Activated CD4-positive, alpha-beta T cell treated with anti-CD3 and anti-CD28 coated beads, Interleukin-2, amount 10 ng/mL, durations not matched to agents 24 days and 14 days (primary cell): ENCODE measurements at regions not wholly inside any gene's neighbourhood (a gene's known extent, or its start where the extent isn't known, plus 50 kb on each side); places are given as distances from the start of the nearest gene placed in this dataset.

Experiments
- DNase-seq: peaks from one replicate; pipeline ENCODE4 v3.0.0; 2022
- H3K27ac Mint-ChIP-seq: one replicate; pipeline ENCODE4 v1.8.0; 2022; ENCODE audit warnings: mild to moderate bottlenecking, mixed read lengths
- H3K27me3 Mint-ChIP-seq: one replicate; pipeline ENCODE4 v1.8.0; 2022; ENCODE audit warnings: mixed read lengths
- H3K36me3 Mint-ChIP-seq: one replicate; pipeline ENCODE4 v1.8.0; 2022; ENCODE audit warnings: low read depth, mild to moderate bottlenecking, mixed read lengths
- H3K4me1 Mint-ChIP-seq: one replicate; pipeline ENCODE4 v1.8.0; 2021; ENCODE audit warnings: mixed read lengths
- H3K4me3 Mint-ChIP-seq: one replicate; pipeline ENCODE4 v1.8.0; 2022; ENCODE audit warnings: mild to moderate bottlenecking, moderate library complexity, mixed read lengths
- H3K9me3 Mint-ChIP-seq: one replicate; pipeline ENCODE4 v1.8.0; 2021; ENCODE audit warnings: mixed read lengths
- intact Hi-C: fragments of 100-400 bp; cut with micrococcal nuclease; formaldehyde crosslinking; loops from one replicate; pipeline ENCODE4 v1.15.1; 2023

DNA sequence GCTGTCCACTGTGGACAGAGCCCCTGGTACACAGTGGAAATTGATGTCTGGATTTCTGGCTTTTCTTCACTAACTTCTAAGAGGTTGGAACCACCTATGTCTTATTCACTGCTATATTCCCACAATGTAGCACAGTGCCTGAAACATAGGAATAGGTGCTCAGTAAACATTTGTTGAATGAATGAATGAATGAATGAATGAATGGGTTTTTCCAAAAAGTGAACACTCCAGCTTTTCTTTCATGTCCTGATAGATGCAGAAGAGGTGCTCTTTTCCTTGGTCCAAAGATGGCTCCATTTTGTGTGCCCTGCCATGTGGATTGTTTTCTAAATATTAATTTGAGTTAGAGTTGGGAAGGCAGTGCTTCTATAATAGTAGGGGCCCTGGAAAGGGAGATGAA lies 124.1 kb downstream of the SP3 start:
- peaks cover 4% of the 10 kb centered on the region for H3K9me3 Mint-ChIP-seq
- no peaks in the 10 kb centered on the region for H3K4me1 Mint-ChIP-seq
- H3K27me3 Mint-ChIP-seq = peaks cover 19% of the 10 kb centered on the region
- no peak overlapping the region for H3K27ac Mint-ChIP-seq
- H3K4me3 Mint-ChIP-seq = no peak overlapping the region
- DNase-seq = no peak
- no peaks in the 10 kb centered on the region for H3K36me3 Mint-ChIP-seq
- intact Hi-C loops = no loop called here

DNA sequence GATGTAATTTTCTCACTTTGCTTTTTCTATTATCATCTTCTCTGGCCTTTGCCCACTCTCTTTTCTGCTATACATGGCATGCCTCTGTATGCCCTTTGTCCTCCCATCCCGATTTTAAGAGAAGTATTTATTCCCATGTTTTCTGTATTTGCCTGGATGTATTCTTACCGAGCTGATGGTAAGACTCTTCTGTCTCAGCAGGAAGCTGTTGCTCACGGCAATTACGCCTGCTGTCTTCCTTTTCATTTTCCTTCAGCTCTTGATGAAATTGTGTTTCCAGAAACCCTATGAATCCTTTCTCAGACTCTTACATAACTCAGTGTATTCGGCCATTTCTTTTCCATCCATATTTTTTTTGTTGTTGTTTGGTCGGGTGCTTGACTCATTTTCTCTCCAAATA lies 121.6 kb downstream of the SP3 start:
- peaks cover 19% of the 10 kb centered on the region for H3K27me3 Mint-ChIP-seq
- H3K36me3 Mint-ChIP-seq = no peaks in the 10 kb centered on the region
- intact Hi-C loops = no loop called here
- no peak overlapping the region for H3K27ac Mint-ChIP-seq
- H3K4me1 Mint-ChIP-seq = no peaks in the 10 kb centered on the region
- no peak overlapping the region for H3K4me3 Mint-ChIP-seq
- no peak for DNase-seq
- peaks cover 4% of the 10 kb centered on the region for H3K9me3 Mint-ChIP-seq

DNA sequence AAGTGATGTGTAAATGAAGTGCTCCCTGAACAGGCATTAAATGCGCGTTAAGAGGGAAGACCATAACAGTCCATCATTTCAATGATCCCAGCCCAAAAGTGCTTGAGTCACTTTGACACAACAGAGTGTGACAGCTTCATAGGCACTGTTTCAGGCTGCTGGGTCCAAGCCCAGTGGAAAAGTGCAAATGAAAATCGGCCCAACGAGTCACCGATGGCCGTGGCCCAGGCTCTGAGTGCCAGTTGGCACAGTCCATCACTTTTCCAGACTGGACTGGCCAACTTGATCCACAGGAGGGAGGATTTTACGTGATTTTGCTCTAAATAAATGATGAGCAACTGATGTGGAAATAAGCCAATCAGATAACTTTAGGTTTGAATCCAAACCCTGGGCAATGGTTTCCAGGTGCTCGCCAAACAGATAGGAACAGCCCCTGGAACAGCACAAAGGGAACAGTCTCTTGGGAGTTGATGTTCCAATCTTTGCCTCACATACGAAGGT lies 114.0 kb downstream of the SP3 start:
- H3K4me3 Mint-ChIP-seq = no peak overlapping the region
- no peaks in the 10 kb centered on the region for H3K9me3 Mint-ChIP-seq
- H3K27me3 Mint-ChIP-seq = peaks cover 13% of the 10 kb centered on the region
- no peaks in the 10 kb centered on the region for H3K4me1 Mint-ChIP-seq
- no peak for DNase-seq
- intact Hi-C loops = no loop called here
- no peak overlapping the region for H3K27ac Mint-ChIP-seq
- no peaks in the 10 kb centered on the region for H3K36me3 Mint-ChIP-seq

DNA sequence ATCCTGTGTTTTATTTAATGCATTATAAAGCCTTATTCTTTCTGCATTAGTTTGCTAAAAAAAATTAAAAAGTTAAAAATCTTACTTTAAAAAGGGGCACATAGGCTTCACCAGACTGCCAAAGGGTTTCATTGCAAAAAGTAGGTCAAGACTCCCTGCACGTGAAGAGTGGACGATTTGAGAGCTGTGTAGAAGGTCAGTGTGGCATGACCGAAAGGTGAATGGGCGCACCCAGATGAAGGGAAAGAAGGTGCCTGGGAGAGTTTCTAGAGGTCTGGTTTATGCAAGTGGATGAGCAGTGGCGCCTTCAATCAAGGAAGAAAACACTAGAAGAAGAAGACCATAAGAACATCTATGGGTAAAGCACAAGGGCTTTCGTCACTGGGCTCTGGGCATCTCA lies 111.0 kb downstream of the SP3 start:
- no peaks in the 10 kb centered on the region for H3K36me3 Mint-ChIP-seq
- intact Hi-C loops = no loop called here
- H3K4me1 Mint-ChIP-seq = peaks cover 7% of the 10 kb centered on the region
- H3K27me3 Mint-ChIP-seq = peaks cover 20% of the 10 kb centered on the region
- no peak for DNase-seq
- H3K27ac Mint-ChIP-seq = no peak overlapping the region
- no peaks in the 10 kb centered on the region for H3K9me3 Mint-ChIP-seq
- no peak overlapping the region for H3K4me3 Mint-ChIP-seq

DNA sequence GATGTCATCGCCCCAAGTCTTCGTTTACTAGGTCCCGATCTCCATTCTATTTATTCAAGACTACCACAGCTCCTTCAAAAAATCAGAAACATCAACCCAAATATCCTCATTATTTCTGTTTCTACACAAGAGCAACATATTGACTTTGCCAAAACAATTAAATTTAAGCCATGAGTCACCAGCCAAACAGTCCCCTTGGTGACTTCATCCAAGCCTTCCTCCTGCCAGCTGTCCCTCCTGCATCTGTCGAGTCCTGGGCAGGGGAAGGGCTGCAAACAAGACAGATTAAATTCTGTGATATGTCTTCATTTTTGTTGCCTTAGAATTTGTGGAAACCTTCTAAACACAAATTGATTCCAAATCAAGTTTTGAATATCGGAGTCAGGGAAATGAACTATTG lies 110.3 kb downstream of the SP3 start:
- H3K9me3 Mint-ChIP-seq = no peaks in the 10 kb centered on the region
- peaks cover 10% of the 10 kb centered on the region for H3K4me1 Mint-ChIP-seq
- no peaks in the 10 kb centered on the region for H3K36me3 Mint-ChIP-seq
- no peak for DNase-seq
- H3K4me3 Mint-ChIP-seq = no peak overlapping the region
- no peak overlapping the region for H3K27ac Mint-ChIP-seq
- intact Hi-C loops = no loop called here
- H3K27me3 Mint-ChIP-seq = peaks cover 18% of the 10 kb centered on the region

DNA sequence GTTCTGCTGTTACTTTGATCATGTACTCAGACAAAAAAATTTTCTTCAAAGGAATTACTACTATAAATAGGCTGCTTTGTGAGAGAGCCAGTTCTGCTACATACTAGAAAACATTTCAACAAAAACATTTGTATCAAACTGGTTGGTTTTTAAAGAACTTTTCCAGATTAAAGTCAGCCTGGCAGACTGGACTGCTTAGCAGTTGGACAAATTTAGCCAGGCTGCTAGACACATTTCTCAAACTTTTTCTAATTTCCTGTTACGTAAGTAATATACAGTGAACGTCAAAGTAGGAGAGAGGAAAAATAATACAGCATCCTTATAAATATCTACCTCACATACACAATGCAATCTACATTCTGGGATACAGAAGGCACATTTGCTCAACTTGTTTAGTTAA lies 109.5 kb downstream of the SP3 start:
- Mint-ChIP-seq H3K36me3 (no peaks in the 10 kb centered on the region), H3K27me3 (peaks cover 14% of the 10 kb centered on the region), H3K9me3 (no peaks in the 10 kb centered on the region), H3K4me3 (no peak overlapping the region), H3K4me1 (peaks cover 15% of the 10 kb centered on the region), H3K27ac (no peak overlapping the region)
- no peak for DNase-seq
- intact Hi-C loops = no loop called here
